GM21367 (cell line): ENCODE measurements at regions not wholly inside any gene's neighbourhood (a gene's known extent, or its start where the extent isn't known, plus 50 kb on each side); places are given as distances from the start of the nearest gene placed in this dataset.
"Not testable (repeated sequence)": the region's sequence is repeated elsewhere in the genome, so short reads cannot be mapped to it uniquely, and the experiment has no call there.

Experiments
- ATAC-seq: cut with Tn5 transposase; IDR thresholded peaks from one replicate; pipeline ENCODE4 v1.9.1; 2021; ENCODE audit not compliant: unreplicated experiment

DNA sequence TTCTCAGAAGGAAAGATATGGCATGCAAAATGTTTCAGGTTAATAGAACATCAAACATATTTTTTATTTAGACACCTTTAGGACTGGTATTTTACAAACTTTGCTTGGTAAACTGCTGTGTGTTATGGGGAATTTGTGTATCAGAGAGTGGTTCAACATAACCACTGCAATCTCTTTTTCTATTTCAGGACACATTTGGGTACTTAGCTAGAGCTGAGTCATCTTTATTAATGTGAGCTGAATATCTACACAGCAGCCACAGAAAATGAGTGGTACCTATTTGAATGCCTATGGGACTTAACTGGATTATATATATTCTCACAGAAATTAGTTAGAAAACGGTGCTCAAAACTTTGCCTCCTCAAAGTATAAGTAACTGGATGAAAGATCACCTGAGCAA lies 179.8 kb downstream of the SPDYE17 start:
- not testable (repeated sequence) for ATAC-seq

DNA sequence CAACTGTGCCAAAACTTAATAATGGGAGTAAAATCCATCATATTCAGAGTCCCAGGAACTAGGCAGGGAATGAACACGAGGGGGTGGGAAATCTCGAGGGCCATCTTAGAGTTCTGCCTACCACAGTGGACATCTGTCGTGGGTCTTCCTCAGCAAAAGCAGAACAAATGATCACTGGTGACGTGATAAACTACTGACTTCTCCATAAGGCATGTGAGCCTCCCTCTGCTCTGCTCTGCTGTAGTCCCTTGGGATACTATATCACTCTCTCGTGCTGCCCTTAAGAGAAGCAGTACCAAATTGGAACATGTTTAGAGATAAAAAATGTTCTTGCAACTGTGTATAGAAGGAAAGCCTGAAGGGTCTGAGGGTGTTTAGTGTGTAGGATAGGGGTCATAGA lies 180.5 kb downstream of the SPDYE17 start:
- ATAC-seq, result not testable (repeated sequence)

DNA sequence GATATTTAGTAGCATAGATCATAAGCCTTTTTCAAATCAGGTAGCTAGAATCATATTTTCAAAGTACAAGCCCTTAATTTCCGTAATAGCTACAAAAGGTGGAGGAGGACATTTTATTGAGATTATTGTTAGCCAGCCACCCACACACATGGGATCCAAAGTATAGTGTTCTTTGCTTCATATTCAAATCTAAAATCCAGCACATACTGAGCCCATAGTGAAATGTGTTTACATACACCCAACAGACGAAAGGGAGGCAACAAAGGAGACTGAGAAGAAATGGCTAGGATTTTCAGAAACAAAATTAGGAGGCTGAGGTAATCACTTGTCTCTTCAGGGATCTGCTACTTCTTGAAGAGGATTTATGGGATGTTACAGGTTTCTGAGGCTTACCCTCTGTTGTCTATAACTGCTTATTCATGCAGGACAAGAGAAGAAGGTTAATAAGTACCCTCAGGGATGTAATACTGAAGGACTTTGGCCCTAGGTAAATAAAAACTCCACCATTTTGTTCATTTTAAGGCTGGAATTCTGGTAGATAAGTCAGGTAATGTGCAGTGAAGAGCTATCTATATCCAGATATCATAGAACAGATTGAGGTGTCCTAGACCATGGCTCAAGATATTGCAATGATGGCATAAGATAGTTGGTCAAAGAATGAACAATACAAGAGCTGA lies 182.1 kb downstream of the SPDYE17 start:
- ATAC-seq, result not testable (repeated sequence)

DNA sequence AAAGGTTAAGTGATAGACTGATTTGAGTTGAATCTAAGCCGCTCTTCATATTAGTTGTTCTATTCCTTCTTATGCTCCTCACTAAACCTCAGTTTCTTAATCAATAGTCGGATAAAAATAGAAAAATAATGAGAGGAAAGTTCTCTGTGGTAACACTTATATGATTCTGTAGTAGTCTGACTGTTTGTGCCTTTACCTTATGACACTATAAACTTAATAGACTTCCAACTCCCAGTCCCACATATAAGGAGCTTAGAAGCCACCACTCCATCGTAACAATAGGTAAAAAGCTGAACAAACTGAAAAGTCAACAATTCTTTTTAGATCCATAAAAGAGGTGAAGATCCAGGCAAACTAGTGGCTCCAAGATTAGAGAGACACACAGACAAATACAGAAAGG lies 192.3 kb downstream of the SPDYE17 start:
- not testable (repeated sequence) for ATAC-seq

DNA sequence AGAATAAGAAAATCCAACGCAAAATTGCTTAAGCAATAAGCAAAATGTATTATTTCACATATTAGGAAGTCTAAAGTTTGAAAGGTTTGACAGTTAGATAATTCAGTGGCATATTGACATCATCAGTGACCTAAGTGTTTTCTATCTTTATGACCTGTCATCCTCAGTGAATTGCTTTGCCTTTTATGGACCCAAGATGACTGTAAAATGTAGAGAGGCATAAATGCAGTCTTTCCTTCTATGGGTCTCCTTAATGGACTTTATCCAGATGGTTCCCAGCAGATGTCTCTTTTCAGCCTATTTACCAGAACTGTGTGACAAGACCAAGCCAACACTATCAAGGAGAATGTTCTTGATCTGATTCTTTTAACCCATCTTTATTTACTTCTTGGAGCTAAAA lies 192.9 kb downstream of the SPDYE17 start:
- ATAC-seq, result not testable (repeated sequence)

DNA sequence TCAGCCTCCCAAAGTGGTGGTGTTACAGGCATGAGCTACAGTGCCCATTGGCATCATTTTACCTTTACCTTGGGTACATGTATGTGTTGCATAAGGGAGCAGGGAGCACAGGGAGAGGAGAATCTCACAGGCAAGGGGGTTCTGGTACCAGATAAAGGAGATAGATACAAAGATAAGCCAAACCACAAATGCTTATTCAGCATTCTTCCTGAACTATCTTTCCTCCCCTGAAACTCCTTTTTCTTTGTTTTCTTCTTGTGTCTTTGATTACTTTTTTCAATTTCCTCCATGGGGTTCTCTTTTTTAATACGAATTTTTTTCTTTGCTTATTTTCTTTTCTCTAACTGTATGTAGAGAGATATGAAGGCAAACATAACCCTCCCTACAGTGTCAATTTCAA lies 193.8 kb downstream of the SPDYE17 start:
- not testable (repeated sequence) for ATAC-seq

DNA sequence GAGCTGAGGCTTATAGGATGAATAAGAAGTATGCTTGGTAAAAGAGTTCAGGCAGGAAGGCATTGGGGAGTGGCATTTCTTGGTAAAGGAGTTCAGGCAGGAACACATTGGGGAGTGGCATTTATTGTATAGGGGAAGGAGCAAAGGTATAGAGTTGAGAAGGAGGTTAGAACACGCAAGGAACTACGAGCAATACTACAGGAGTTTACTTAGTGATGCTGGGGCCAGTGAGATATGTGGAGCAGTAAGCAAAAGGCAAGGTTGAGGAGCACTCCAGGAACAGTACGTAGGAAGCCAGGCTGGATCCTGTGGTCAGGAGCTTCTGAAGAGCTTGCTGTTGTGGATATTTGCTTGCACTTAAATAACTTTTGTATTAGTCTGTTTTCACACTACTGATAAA lies 202.2 kb upstream of the POMZP3 start:
- not testable (repeated sequence) for ATAC-seq

DNA sequence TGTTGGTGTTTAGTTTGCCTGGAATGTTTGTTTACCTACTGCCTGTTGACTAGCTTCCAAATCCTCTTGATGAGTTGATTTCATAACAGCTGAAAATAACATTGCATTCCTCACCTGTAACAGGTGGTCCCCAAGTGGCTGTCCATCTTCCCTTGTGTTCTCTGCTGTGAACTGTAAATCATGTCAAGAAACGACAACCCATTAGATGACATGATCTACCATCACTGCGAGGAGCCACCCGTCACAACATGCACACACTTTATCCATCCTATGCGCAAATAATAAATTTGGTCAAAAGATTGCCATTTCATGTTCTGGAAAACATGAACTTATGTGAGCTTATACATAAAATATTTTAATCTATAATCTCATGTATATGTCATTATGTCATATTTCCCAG lies 199.1 kb upstream of the POMZP3 start:
- not testable (repeated sequence) for ATAC-seq

DNA sequence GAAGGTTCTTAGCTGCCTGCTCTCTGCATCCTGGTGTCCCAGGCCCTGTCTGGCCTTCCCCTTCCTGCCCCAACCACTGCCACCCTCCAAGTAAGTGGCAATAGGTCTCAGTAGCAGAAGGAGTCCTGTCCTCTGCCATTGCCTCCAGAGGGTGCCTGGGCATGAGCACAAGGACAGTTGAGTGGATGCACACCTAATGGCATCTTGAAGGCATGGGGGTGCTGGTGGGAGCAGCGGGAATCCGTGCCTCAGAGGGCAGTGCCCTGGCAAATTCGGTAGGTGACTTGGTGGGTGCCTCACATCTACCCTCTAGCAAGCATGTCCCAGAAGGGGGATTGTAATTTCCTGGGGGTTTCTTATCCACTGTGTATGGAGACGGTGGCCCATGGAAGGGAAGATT lies 182.8 kb upstream of the POMZP3 start:
- not testable (repeated sequence) for ATAC-seq

DNA sequence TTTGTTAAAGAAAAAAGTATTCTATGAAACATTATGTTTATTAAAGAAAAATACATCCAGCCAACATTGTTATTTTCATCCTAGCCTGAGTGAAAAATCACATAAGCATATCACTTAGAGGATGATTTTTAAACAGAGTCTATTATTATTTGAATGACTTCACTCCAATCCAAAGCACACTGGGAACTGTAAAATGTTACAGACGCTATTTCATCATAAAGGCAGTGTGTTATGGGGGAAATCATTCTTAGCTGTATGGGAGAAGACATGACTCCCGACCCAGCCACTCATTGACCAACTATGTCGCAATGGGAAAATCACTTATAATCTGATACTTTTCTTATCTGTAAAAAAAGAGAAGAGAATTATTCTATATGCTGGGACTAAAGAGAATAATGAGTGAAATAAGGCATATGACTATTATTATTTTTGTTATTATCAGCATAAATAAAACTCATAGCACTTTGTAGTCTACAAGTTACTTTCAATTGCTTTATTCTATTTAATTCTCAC lies 180.6 kb upstream of the POMZP3 start:
- not testable (repeated sequence) for ATAC-seq

DNA sequence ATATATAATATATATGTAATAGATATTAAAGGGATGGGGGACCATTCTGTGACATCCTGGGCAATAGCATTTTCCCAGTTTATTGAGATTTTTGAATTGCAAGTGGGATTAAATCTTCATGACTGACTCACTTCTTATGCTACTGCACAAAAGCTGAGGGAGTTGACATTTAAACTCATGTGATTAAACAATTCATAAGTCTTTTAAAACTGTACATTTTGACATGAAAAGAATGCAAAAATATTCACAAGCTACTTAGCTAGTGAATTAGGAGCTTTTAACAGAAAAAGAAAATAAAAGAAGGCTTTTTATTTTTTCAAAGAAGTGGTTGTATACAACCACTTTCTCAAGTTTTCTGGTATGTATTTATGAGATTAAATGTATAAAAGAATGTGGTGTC lies 179.4 kb upstream of the POMZP3 start:
- ATAC-seq, result not testable (repeated sequence)

DNA sequence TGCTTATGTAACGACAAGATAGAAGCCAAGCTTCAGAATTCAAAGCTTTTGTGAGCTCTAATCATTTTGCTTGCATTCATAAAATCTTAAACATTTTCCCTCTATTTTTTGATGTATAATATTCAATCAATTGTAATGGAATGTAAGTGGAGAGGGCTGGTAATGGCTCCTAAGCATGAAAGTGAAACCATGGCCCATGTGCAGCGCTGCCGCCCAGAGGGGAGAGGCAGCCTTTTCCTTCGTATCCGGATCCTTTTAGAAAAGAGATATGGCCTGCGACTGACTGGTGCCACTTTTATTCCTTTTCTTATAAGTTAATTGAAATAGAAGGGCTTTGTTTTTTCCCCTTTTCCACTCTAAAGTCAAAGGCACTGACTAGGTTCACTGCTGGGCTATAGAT lies 178.9 kb upstream of the POMZP3 start:
- not testable (repeated sequence) for ATAC-seq

DNA sequence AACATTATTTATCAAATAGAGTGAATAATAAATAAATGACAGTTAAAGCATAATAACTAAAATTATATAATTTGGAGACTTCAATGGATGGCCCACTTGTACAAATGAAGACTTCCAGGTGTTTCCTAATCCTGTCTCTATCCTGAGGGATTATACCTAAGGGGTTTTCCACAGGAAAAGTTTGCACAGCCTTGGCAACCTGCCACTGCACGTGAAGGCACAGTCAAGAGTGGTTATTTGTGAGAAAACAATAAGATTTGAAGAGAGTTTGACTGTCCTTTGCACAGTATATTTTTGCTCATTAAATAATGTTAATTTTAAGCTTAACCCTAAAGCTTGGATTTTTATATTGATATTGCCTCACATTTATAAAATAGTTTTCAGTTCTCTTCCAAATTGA lies 178.2 kb upstream of the POMZP3 start:
- ATAC-seq, result not testable (repeated sequence)

DNA sequence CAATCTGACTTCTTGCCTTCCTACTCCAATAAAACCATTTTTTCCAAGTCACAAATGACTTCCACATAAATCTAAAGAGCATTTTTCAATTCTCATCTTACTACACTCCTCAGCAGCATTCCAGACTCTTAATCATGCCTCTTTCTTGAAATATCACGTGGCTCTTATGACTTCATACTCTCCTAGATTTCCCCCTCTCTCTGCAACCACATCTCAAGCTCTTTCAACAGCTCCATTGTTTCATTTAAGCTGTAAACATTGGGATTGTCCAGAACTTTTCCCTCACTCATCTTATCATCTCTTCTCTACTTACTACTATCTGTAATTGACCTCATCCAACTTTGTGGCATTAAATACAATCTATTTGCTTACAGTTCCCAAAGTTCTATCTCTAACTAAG lies 170.6 kb upstream of the POMZP3 start:
- not testable (repeated sequence) for ATAC-seq

DNA sequence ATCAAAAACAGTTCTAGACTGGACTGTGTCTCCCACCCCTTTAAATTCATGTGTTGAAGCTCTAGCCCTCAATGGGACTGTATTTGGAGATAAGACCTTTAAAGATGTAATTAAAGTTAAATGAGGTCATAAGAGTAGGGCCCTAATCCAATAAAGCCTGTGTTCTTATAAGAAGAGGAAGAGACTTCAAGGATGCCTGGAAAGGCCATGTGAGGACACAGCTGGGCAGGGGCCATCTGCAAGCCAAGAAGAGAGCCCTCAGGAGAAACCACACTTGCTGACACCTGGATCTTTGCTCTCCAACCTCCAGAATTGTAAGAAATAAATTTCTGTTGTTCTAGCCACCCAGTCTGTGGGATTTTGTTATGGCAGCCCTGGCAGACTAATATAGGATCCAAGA lies 153.6 kb upstream of the POMZP3 start:
- not testable (repeated sequence) for ATAC-seq

DNA sequence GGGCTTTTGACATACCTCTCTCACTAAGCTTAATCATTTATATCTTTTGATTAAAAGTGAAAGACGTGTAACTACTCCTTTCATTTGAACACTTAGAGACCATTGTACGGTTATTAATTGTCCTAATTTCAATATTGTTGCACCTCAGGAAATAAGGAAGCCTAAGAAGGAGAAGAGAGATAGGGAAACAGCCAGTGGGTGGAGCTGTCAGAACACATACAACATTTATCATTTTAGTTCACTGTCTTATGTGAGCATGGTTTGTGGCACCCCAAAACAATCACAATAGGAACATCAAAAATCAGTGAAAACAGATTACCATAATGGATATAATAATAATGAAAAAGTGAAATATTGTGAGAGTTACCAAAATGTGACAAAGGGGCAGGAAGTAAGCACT lies 147.2 kb upstream of the POMZP3 start:
- not testable (repeated sequence) for ATAC-seq

DNA sequence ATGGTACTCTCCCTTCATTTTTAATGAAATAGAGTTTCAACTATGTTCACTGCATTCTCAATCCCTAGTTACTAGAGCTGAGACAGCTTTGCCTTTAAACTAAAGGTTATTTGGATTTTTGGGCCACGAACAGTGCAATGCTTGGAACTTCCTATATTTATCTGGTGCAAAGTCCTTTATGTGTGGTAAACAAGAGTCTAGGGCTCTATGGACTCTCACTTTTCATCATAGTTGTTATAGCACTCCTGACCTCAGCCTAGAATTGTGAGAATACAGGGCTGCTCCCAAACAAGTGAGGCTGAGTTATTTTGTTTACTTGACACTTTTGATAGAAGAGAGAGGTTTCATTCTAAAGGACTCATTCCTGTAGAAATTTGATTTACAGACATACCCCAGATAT lies 144.9 kb upstream of the POMZP3 start:
- not testable (repeated sequence) for ATAC-seq

DNA sequence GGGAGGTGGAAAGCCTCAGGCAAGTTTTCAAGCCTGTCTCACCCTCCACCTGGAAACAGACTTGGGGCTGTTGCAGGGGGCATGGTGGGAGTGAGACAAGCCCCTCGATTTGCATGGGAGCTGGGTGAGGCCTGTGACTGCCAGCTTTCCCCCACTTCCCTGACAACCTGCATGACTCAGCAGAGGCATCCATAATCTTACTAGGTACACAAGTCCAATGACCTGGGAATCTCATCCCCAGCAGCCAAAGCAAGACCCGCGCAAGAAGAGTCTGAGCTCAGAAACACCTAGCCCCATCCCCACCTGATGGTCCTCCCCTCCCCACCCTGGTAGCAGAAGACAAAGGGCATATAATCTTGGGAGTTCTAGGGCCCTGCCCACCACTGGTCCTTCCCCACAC lies 136.9 kb upstream of the POMZP3 start:
- not testable (repeated sequence) for ATAC-seq

DNA sequence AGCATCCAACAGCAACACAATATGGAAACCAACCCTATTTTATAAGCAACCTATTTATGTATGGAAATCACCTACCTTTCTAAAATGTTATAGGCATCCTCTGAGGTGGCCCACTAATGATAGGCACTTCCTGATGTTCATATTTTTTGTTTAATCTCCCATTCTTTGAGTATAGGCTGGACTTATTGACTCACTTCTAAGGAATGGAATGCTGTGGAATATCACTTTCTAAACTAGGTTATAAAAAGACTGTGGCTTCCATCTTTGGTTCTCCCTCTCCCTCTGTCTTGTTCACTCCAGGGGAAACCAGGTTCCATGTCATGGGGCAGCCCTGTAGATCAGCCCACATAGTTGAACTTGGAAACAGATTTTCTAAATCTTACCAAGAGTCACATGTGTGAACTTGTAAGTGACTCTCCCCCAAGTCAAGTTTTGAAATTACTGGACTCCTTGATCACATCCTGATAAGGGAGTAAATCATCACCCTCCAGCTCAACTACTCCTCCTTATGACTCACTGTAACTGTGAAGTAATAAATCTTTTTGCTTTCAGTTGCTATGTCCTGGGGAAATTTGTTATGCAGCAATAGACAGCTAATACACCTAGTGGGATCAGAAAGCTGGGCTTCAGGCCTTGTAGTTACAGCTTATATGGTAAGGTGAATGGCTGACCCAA lies 133.6 kb upstream of the POMZP3 start:
- ATAC-seq, result not testable (repeated sequence)

DNA sequence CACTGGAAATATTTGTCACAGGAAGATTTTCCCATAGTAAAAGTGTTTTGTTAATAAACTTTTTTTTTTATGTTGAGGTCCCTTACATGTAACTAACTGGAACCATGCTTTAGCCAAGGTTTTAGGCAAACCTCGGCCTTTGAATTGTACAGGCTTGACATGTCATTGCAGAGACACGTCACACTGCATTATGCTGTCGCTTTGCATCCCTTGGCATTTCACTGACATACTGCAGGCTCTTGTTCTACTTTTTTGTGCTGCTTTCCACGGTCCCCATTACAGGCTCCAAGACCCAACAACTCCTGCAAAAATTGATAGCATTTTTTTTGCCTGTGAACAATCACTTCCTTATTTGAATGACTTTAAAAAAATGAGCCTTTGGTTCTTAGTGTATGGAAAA lies 112.5 kb upstream of the POMZP3 start:
- ATAC-seq, result not testable (repeated sequence)

DNA sequence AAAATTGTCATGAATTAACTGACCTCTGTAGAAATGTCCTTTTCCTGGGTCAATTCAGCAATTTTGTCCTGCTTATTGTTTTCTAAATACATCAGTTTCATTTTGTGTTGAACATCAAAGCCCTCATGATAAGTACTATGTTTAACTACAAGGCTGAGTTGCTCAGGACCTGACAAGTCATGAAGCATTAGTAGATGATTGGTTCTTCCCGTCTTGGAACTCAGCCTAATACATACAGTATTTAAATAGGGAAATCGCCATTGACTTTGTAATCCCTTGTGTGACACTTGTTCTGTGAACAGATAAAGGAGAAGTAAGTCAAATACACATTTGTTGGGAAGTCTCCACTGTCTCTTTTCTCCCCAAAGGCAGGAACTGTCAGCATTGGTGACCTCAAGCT lies 109.6 kb upstream of the POMZP3 start:
- ATAC-seq, result not testable (repeated sequence)

DNA sequence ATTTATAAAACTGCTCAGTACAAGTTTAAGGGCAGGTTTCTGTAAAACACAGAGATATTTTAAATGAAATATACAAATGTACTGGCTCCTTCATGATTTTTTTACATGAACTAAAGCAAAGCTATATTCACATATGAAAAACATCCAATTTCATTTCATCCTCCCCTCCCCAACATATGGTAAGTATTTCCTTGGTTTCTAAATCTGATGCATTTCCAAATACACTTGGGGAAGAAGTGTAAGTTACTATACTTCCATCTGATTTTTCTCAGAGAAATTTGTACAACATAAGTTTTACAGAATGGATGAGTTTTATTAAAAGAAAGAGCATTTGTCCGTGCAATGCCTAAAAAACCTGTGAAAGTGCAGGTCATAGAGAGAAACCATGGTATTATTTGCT lies 109.0 kb upstream of the POMZP3 start:
- ATAC-seq, result not testable (repeated sequence)
